Astrocyte (in vitro differentiated cells and primary cell): ENCODE measurements at regions not wholly inside any gene's neighbourhood (a gene's known extent, or its start where the extent isn't known, plus 50 kb on each side); places are given as distances from the start of the nearest gene placed in this dataset.
A peak's percentile ranks its signal among the peaks of the same experiment; 100 is the strongest.

Experiments
- DNase-seq: peaks from one replicate; pipeline ENCODE4 v3.0.0-alpha.2; 2010; ENCODE audit warnings: low read depth
- FAIRE-seq: peaks from 2 replicates; lab custom pipeline; 2011; peaks lifted over from hg19 to GRCh38; lab: Jason Lieb, UNC
- H2AFZ ChIP-seq: 2 replicates; pipeline ENCODE4 v1.6.0; 2012; ENCODE audit warnings: low read depth, low read length, inconsistent platforms
- H3K27ac ChIP-seq: 2 replicates; pipeline ENCODE4 v1.5.1; 2011; ENCODE audit warnings: low read depth, low read length, inconsistent platforms
- H3K27me3 ChIP-seq: 2 replicates; pipeline ENCODE4 v1.6.0; 2011; ENCODE audit warnings: low read length, inconsistent platforms; ENCODE audit not compliant: insufficient read depth
- H3K36me3 ChIP-seq: 2 replicates; pipeline ENCODE4 v1.5.1; 2011; ENCODE audit warnings: low read length, inconsistent platforms; ENCODE audit not compliant: insufficient read depth
- H3K4me1 ChIP-seq: 2 replicates; pipeline ENCODE4 v1.5.1; 2011; ENCODE audit warnings: low read length, inconsistent platforms; ENCODE audit not compliant: insufficient read depth
- H3K4me2 ChIP-seq: 2 replicates; pipeline ENCODE4 v1.6.0; 2012; ENCODE audit warnings: low read length, inconsistent platforms
- H3K4me3 ChIP-seq: 2 replicates; pipeline ENCODE4 v1.5.1; 2011; ENCODE audit warnings: low read depth, mild to moderate bottlenecking, low read length, inconsistent platforms; ENCODE audit not compliant: insufficient read depth
- H3K79me2 ChIP-seq: 2 replicates; pipeline ENCODE4 v1.6.0; 2012; ENCODE audit warnings: mild to moderate bottlenecking, low read length, inconsistent platforms; ENCODE audit not compliant: insufficient read depth
- H3K9ac ChIP-seq: 2 replicates; pipeline ENCODE4 v1.6.0; 2012; ENCODE audit warnings: mild to moderate bottlenecking, low read length, inconsistent platforms
- H3K9me3 ChIP-seq: 2 replicates; pipeline ENCODE4 v1.5.1; 2012; ENCODE audit warnings: low read depth, mild to moderate bottlenecking, low read length, inconsistent platforms; ENCODE audit not compliant: insufficient read depth
- H4K20me1 ChIP-seq: 2 replicates; pipeline ENCODE4 v1.6.0; 2012; ENCODE audit warnings: low read length, inconsistent platforms; ENCODE audit not compliant: insufficient read depth
- H3K27ac Mint-ChIP-seq: one replicate; pipeline ENCODE4 v1.8.0; 2021; ENCODE audit warnings: mild to moderate bottlenecking, mixed read lengths; ENCODE audit not compliant: unreplicated experiment
- H3K27me3 Mint-ChIP-seq: one replicate; pipeline ENCODE4 v1.8.0; 2021; ENCODE audit warnings: low read depth, mixed read lengths; ENCODE audit not compliant: unreplicated experiment
- H3K36me3 Mint-ChIP-seq: one replicate; pipeline ENCODE4 v1.8.0; 2021; ENCODE audit warnings: low read depth, mixed read lengths; ENCODE audit not compliant: unreplicated experiment
- H3K4me1 Mint-ChIP-seq: one replicate; pipeline ENCODE4 v1.8.0; 2021; ENCODE audit warnings: low read depth, mixed read lengths; ENCODE audit not compliant: unreplicated experiment
- H3K4me3 Mint-ChIP-seq: one replicate; pipeline ENCODE4 v1.8.0; 2021; ENCODE audit warnings: mild to moderate bottlenecking, moderate library complexity, mixed read lengths; ENCODE audit not compliant: unreplicated experiment
- H3K9me3 Mint-ChIP-seq: one replicate; pipeline ENCODE4 v1.8.0; 2021; ENCODE audit warnings: mild to moderate bottlenecking, mixed read lengths; ENCODE audit not compliant: unreplicated experiment
- EZH2 ChIP-seq: IDR thresholded peaks from 2 replicates; pipeline ENCODE4 v1.6.1; 2012; ENCODE audit warnings: mild to moderate bottlenecking, low read length, inconsistent platforms; ENCODE audit not compliant: insufficient read depth
- TF ChIP-seq, protein P1 (sequence below): IDR thresholded peaks from 2 replicates; pipeline ENCODE4 v1.5.1; 2011; ENCODE audit warnings: low read depth, mild to moderate bottlenecking, inconsistent platforms, low read length, moderate library complexity; ENCODE audit not compliant: insufficient read depth

DNA sequence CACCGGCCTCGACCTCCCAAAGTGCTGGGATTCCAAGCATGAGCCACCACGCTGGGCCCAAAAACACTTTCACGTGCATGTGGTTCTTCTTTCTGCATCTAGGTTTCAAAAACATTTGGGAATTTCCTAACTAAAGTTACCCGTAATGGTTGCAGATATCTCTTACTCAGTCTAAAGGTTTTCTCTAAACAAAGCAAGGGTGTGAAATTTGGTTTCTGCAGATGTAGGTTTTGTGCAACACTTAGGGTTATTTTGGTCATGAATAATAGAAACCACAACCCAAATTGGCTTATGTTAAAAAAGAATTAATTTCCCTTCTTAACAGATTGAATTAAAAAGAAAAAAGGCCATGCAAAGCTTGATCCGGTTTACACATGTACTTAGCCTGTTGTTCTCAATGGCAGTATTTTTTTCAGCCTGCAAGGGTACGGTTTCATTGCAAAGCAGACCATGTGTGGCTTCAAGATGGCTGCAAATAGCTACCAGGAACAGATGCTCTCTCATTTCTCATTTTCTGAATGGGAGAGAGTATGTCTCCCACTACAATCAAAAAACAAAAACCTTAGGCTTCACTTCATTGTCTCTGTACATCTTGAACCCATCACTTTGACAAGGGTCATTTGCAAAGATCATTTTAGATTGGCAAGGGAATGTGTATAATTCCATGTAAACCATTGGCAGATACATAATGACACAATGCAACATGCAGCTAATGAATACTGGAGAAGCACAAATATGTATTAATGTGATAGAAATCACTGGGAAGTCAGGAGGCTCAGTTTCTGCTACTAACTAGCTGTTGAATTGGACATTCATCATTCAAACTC is 491.2 kb upstream of the FLRT2 start:
- Mint-ChIP-seq H3K27me3 (no peaks in the 10 kb centered on the region), H3K27ac (no peak overlapping the region), H3K4me1 (no peaks in the 10 kb centered on the region), H3K36me3 (no peaks in the 10 kb centered on the region), H3K4me3 (no peak overlapping the region), H3K9me3 (no peaks in the 10 kb centered on the region)
- no peaks in the 10 kb centered on the region for H3K79me2 ChIP-seq
- H3K4me2 ChIP-seq = no peak overlapping the region
- H4K20me1 ChIP-seq = no peaks in the 10 kb centered on the region
- H3K27me3 ChIP-seq = no peaks in the 10 kb centered on the region
- H3K9ac ChIP-seq = no peak overlapping the region
- H3K36me3 ChIP-seq = no peaks in the 10 kb centered on the region
- FAIRE-seq (peak; percentile 66), DNase-seq (no peak)
- TF ChIP-seq, protein P1, sequence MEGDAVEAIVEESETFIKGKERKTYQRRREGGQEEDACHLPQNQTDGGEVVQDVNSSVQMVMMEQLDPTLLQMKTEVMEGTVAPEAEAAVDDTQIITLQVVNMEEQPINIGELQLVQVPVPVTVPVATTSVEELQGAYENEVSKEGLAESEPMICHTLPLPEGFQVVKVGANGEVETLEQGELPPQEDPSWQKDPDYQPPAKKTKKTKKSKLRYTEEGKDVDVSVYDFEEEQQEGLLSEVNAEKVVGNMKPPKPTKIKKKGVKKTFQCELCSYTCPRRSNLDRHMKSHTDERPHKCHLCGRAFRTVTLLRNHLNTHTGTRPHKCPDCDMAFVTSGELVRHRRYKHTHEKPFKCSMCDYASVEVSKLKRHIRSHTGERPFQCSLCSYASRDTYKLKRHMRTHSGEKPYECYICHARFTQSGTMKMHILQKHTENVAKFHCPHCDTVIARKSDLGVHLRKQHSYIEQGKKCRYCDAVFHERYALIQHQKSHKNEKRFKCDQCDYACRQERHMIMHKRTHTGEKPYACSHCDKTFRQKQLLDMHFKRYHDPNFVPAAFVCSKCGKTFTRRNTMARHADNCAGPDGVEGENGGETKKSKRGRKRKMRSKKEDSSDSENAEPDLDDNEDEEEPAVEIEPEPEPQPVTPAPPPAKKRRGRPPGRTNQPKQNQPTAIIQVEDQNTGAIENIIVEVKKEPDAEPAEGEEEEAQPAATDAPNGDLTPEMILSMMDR = no peak
- no peak for TF ChIP-seq EZH2
- H2AFZ ChIP-seq = no peak overlapping the region
- no peak overlapping the region for H3K4me3 ChIP-seq
- no peaks in the 10 kb centered on the region for H3K9me3 ChIP-seq
- no peaks in the 10 kb centered on the region for H3K4me1 ChIP-seq
- no peak overlapping the region for H3K27ac ChIP-seq

DNA sequence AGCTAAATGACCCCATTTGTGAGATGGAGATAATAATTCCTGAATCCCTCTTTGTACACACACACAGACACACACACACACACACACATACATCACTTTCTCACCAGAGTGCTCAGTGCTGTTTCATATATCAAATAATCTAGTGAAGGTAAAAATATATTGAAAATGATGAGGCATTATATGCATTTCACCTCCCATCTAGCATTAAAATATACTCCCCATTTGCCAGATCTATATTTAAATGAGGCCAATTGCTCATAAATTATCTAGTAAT is 490.7 kb upstream of the FLRT2 start:
- Mint-ChIP-seq H3K36me3 (no peaks in the 10 kb centered on the region), H3K9me3 (no peaks in the 10 kb centered on the region), H3K4me3 (no peak overlapping the region), H3K27ac (no peak overlapping the region), H3K27me3 (no peaks in the 10 kb centered on the region), H3K4me1 (no peaks in the 10 kb centered on the region)
- Histone ChIP-seq H3K27me3 (no peaks in the 10 kb centered on the region), H3K4me1 (no peaks in the 10 kb centered on the region), H2AFZ (no peak overlapping the region), H3K4me3 (no peak overlapping the region), H3K36me3 (no peaks in the 10 kb centered on the region), H3K4me2 (no peak overlapping the region), H4K20me1 (no peaks in the 10 kb centered on the region), H3K9me3 (no peaks in the 10 kb centered on the region), H3K9ac (no peak overlapping the region), H3K79me2 (no peaks in the 10 kb centered on the region), H3K27ac (no peak overlapping the region)
- DNase-seq = no peak
- TF ChIP-seq EZH2 = no peak
- TF ChIP-seq, protein P1 = no peak
- no peak for FAIRE-seq

- TF ChIP-seq, protein P1 = no peak
- TF ChIP-seq EZH2 = no peak
- H3K4me2 ChIP-seq = no peak overlapping the region
- no peak for FAIRE-seq
- no peaks in the 10 kb centered on the region for H3K27me3 ChIP-seq
- H4K20me1 ChIP-seq = no peaks in the 10 kb centered on the region
- Mint-ChIP-seq H3K27me3 (no peaks in the 10 kb centered on the region), H3K36me3 (no peaks in the 10 kb centered on the region), H3K27ac (no peak overlapping the region), H3K4me3 (no peak overlapping the region), H3K9me3 (no peaks in the 10 kb centered on the region), H3K4me1 (no peaks in the 10 kb centered on the region)
- H3K4me1 ChIP-seq = no peaks in the 10 kb centered on the region
- no peak overlapping the region for H3K4me3 ChIP-seq
- H3K36me3 ChIP-seq = no peaks in the 10 kb centered on the region
- no peaks in the 10 kb centered on the region for H3K9me3 ChIP-seq
- H3K79me2 ChIP-seq = no peaks in the 10 kb centered on the region
- peak; percentile 3 for DNase-seq
- no peak overlapping the region for H3K9ac ChIP-seq
- H2AFZ ChIP-seq = no peak overlapping the region
- no peak overlapping the region for H3K27ac ChIP-seq
These were observed 489.8 kb upstream of the FLRT2 start for GRCh38 chr14:85040046-85040685.
